ENCODE measurements at regions not wholly inside any gene's neighbourhood (a gene's known extent, or its start where the extent isn't known, plus 50 kb on each side); places are given as distances from the start of the nearest gene placed in this dataset.

GRCh38 chr13:111516712-111517640 lies 196.5 kb downstream of the TEX29 start:
- H3K36me3 ChIP-seq (ENCODE audit: control insufficient read depth, insufficient read depth, low read length): no peaks in the 10 kb centered on the region
- H3K4me3 ChIP-seq (ENCODE audit: low read depth, low read length): no peak overlapping the region
- peak; percentile 80 for FAIRE-seq
- no peaks in the 10 kb centered on the region for H3K27me3 ChIP-seq (ENCODE audit: control insufficient read depth, insufficient read depth, low read length)
- no peak for TF ChIP-seq CTCF (IDR thresholded peaks at IDR 0.05; ENCODE audit: insufficient read depth, low read length, severe bottlenecking)
- DNase-seq (ENCODE audit: low read depth): no peak

- no peak for TF ChIP-seq CTCF (IDR thresholded peaks at IDR 0.05; ENCODE audit: insufficient read depth, low read length, severe bottlenecking)
- FAIRE-seq: no peak
- H3K36me3 ChIP-seq (ENCODE audit: control insufficient read depth, insufficient read depth, low read length): no peaks in the 10 kb centered on the region
- no peak overlapping the region for H3K4me3 ChIP-seq (ENCODE audit: low read depth, low read length)
- no peaks in the 10 kb centered on the region for H3K27me3 ChIP-seq (ENCODE audit: control insufficient read depth, insufficient read depth, low read length)
- DNase-seq (ENCODE audit: low read depth): no peak
These were observed 197.2 kb downstream of the TEX29 start for GRCh38 chr13:111517641-111518010.

GRCh38 chr13:111518161-111518792 lies 197.8 kb downstream of the TEX29 start:
- Histone ChIP-seq H3K36me3 (ENCODE audit: control insufficient read depth, insufficient read depth, low read length) (no peaks in the 10 kb centered on the region), H3K27me3 (ENCODE audit: control insufficient read depth, insufficient read depth, low read length) (no peaks in the 10 kb centered on the region), H3K4me3 (ENCODE audit: low read depth, low read length) (no peak overlapping the region)
- TF ChIP-seq CTCF (IDR thresholded peaks at IDR 0.05; ENCODE audit: insufficient read depth, low read length, severe bottlenecking): no peak
- no peak for FAIRE-seq
- no peak for DNase-seq (ENCODE audit: low read depth)

- Histone ChIP-seq H3K4me3 (ENCODE audit: low read depth, low read length) (no peak overlapping the region), H3K36me3 (ENCODE audit: control insufficient read depth, insufficient read depth, low read length) (no peaks in the 10 kb centered on the region), H3K27me3 (ENCODE audit: control insufficient read depth, insufficient read depth, low read length) (no peaks in the 10 kb centered on the region)
- FAIRE-seq: no peak
- no peak for TF ChIP-seq CTCF (IDR thresholded peaks at IDR 0.05; ENCODE audit: insufficient read depth, low read length, severe bottlenecking)
- DNase-seq (ENCODE audit: low read depth): no peak
These were observed 198.6 kb downstream of the TEX29 start for GRCh38 chr13:111519041-111519440.

- no peaks in the 10 kb centered on the region for H3K36me3 ChIP-seq (ENCODE audit: control insufficient read depth, insufficient read depth, low read length)
- H3K27me3 ChIP-seq (ENCODE audit: control insufficient read depth, insufficient read depth, low read length): no peaks in the 10 kb centered on the region
- H3K4me3 ChIP-seq (ENCODE audit: low read depth, low read length): no peak overlapping the region
- TF ChIP-seq CTCF (IDR thresholded peaks at IDR 0.05; ENCODE audit: insufficient read depth, low read length, severe bottlenecking): no peak
- FAIRE-seq (no peak), DNase-seq (ENCODE audit: low read depth) (no peak)
These were observed 199.2 kb downstream of the TEX29 start for GRCh38 chr13:111519490-111520170.

Measured in bronchial epithelial cell (primary cell).